ENCODE measurements at regions not wholly inside any gene's neighbourhood (a gene's known extent, or its start where the extent isn't known, plus 50 kb on each side); places are given as distances from the start of the nearest gene placed in this dataset.

DNA sequence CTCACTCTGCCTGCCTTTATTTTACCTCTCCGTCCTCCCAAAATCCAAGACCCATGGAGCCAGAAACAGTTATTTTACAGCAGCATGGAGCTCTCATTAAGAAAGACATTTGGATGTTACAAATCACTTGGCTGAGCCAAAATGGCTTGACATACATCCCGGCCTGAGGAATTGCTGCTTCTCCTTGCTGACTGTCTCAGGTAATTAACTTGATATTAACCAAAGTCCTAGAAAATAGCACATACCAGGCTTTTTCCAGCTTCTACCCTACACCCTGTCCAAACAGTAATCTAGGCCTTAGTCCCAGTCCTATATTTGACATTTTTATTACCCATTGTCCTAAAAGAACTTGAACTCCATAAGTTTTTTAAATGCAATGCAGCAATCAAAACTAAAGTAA is 205.0 kb downstream of the TMX3 start (continued):
- TF ChIP-seq, protein P1, sequence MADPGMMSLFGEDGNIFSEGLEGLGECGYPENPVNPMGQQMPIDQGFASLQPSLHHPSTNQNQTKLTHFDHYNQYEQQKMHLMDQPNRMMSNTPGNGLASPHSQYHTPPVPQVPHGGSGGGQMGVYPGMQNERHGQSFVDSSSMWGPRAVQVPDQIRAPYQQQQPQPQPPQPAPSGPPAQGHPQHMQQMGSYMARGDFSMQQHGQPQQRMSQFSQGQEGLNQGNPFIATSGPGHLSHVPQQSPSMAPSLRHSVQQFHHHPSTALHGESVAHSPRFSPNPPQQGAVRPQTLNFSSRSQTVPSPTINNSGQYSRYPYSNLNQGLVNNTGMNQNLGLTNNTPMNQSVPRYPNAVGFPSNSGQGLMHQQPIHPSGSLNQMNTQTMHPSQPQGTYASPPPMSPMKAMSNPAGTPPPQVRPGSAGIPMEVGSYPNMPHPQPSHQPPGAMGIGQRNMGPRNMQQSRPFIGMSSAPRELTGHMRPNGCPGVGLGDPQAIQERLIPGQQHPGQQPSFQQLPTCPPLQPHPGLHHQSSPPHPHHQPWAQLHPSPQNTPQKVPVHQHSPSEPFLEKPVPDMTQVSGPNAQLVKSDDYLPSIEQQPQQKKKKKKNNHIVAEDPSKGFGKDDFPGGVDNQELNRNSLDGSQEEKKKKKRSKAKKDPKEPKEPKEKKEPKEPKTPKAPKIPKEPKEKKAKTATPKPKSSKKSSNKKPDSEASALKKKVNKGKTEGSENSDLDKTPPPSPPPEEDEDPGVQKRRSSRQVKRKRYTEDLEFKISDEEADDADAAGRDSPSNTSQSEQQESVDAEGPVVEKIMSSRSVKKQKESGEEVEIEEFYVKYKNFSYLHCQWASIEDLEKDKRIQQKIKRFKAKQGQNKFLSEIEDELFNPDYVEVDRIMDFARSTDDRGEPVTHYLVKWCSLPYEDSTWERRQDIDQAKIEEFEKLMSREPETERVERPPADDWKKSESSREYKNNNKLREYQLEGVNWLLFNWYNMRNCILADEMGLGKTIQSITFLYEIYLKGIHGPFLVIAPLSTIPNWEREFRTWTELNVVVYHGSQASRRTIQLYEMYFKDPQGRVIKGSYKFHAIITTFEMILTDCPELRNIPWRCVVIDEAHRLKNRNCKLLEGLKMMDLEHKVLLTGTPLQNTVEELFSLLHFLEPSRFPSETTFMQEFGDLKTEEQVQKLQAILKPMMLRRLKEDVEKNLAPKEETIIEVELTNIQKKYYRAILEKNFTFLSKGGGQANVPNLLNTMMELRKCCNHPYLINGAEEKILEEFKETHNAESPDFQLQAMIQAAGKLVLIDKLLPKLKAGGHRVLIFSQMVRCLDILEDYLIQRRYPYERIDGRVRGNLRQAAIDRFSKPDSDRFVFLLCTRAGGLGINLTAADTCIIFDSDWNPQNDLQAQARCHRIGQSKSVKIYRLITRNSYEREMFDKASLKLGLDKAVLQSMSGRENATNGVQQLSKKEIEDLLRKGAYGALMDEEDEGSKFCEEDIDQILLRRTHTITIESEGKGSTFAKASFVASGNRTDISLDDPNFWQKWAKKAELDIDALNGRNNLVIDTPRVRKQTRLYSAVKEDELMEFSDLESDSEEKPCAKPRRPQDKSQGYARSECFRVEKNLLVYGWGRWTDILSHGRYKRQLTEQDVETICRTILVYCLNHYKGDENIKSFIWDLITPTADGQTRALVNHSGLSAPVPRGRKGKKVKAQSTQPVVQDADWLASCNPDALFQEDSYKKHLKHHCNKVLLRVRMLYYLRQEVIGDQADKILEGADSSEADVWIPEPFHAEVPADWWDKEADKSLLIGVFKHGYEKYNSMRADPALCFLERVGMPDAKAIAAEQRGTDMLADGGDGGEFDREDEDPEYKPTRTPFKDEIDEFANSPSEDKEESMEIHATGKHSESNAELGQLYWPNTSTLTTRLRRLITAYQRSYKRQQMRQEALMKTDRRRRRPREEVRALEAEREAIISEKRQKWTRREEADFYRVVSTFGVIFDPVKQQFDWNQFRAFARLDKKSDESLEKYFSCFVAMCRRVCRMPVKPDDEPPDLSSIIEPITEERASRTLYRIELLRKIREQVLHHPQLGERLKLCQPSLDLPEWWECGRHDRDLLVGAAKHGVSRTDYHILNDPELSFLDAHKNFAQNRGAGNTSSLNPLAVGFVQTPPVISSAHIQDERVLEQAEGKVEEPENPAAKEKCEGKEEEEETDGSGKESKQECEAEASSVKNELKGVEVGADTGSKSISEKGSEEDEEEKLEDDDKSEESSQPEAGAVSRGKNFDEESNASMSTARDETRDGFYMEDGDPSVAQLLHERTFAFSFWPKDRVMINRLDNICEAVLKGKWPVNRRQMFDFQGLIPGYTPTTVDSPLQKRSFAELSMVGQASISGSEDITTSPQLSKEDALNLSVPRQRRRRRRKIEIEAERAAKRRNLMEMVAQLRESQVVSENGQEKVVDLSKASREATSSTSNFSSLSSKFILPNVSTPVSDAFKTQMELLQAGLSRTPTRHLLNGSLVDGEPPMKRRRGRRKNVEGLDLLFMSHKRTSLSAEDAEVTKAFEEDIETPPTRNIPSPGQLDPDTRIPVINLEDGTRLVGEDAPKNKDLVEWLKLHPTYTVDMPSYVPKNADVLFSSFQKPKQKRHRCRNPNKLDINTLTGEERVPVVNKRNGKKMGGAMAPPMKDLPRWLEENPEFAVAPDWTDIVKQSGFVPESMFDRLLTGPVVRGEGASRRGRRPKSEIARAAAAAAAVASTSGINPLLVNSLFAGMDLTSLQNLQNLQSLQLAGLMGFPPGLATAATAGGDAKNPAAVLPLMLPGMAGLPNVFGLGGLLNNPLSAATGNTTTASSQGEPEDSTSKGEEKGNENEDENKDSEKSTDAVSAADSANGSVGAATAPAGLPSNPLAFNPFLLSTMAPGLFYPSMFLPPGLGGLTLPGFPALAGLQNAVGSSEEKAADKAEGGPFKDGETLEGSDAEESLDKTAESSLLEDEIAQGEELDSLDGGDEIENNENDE (IDR thresholded peaks at IDR 0.05; ENCODE audit: insufficient replicate concordance, low read length): no peak
- TF ChIP-seq, protein P2, sequence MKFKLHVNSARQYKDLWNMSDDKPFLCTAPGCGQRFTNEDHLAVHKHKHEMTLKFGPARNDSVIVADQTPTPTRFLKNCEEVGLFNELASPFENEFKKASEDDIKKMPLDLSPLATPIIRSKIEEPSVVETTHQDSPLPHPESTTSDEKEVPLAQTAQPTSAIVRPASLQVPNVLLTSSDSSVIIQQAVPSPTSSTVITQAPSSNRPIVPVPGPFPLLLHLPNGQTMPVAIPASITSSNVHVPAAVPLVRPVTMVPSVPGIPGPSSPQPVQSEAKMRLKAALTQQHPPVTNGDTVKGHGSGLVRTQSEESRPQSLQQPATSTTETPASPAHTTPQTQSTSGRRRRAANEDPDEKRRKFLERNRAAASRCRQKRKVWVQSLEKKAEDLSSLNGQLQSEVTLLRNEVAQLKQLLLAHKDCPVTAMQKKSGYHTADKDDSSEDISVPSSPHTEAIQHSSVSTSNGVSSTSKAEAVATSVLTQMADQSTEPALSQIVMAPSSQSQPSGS (IDR thresholded peaks at IDR 0.05; ENCODE audit: low read length): no peak
- TF ChIP-seq SRF (IDR thresholded peaks at IDR 0.05; ENCODE audit: low read depth, low read length) (no peak), POU5F1 (IDR thresholded peaks at IDR 0.05; ENCODE audit: low read depth, low read length) (no peak), TAF1 (IDR thresholded peaks at IDR 0.05; ENCODE audit: low read depth, low read length) (no peak), SIX5 (IDR thresholded peaks at IDR 0.05; ENCODE audit: low read depth, low read length) (no peak), SUZ12 (IDR thresholded peaks at IDR 0.05; ENCODE audit: low read length) (no peak), KDM4A (IDR thresholded peaks at IDR 0.05; ENCODE audit: low read depth, low read length, severe bottlenecking) (no peak), CHD2 (IDR thresholded peaks at IDR 0.05; ENCODE audit: low read length) (no peak), NRF1 (IDR thresholded peaks at IDR 0.05; ENCODE audit: low read depth, low read length) (no peak)
